Activated CD8-positive, alpha-beta memory T cell treated with anti-CD3 and anti-CD28 coated beads, Interleukin-2, amount 10 ng/mL, durations not matched to agents 7 days and 5 days (primary cell): ENCODE measurements at regions not wholly inside any gene's neighbourhood (a gene's known extent, or its start where the extent isn't known, plus 50 kb on each side); places are given as distances from the start of the nearest gene placed in this dataset.
"Not testable (repeated sequence)": the region's sequence is repeated elsewhere in the genome, so short reads cannot be mapped to it uniquely, and the experiment has no call there.

ENCODE experiments used
- ATAC-seq: fragments of 150-1000 bp; cut with Tn5 transposase; one replicate; pipeline ENCODE4 v1.10.0; 2021; ENCODE audit warnings: moderate library complexity
- CTCF ChIA-PET: fragments of 350-600 bp; sonication (Branson Sonifier 250); formaldehyde crosslinking; loops from one replicate; lab custom pipeline; 2021; ENCODE audit warnings: antibody characterized with exemption; lab: Charles Lee
- DNase-seq: peaks from one replicate; pipeline ENCODE4 v3.0.0-alpha.2; 2020
- H3K27ac Mint-ChIP-seq: one replicate; pipeline ENCODE4 v1.8.0; 2021; ENCODE audit warnings: mild to moderate bottlenecking, mixed read lengths
- H3K27me3 Mint-ChIP-seq: one replicate; pipeline ENCODE4 v1.8.0; 2021; ENCODE audit warnings: mixed read lengths
- H3K36me3 Mint-ChIP-seq: one replicate; pipeline ENCODE4 v1.8.0; 2021; ENCODE audit warnings: mild to moderate bottlenecking, mixed read lengths
- H3K4me1 Mint-ChIP-seq: one replicate; pipeline ENCODE4 v1.8.0; 2021; ENCODE audit warnings: mixed read lengths
- H3K4me3 Mint-ChIP-seq: one replicate; pipeline ENCODE4 v1.8.0; 2021; ENCODE audit warnings: mild to moderate bottlenecking, moderate library complexity, mixed read lengths
- H3K9me3 Mint-ChIP-seq: one replicate; pipeline ENCODE4 v1.8.0; 2022; ENCODE audit warnings: low read depth, mixed read lengths

DNA sequence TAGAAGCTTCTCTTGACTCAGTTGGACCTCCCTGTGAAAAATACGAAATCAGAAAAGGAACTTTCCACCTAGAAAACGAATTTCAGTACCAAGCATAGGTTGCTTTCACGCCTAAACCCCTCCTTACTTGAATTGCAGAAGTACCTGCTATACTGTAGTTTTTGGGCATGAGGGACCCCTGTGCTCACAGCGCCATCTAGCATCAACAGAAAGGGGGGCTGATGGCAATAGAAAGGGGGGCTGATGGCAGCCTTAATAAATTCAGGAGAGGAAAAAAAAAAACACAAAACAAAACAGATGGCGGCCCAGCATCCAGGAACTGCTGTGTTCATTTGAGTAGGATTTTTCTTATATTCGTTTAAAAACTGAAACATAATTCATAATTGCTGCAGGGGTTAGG is 96.7 kb downstream of the NPAP1 start:
- Mint-ChIP-seq H3K36me3 (peaks cover 6% of the 10 kb centered on the region), H3K4me1 (peaks cover 3% of the 10 kb centered on the region), H3K9me3 (peaks cover 18% of the 10 kb centered on the region), H3K27ac (no peak overlapping the region), H3K27me3 (no peaks in the 10 kb centered on the region), H3K4me3 (no peak overlapping the region)
- CTCF ChIA-PET, result no interaction called here
- ATAC-seq (no peak), DNase-seq (no peak)

DNA sequence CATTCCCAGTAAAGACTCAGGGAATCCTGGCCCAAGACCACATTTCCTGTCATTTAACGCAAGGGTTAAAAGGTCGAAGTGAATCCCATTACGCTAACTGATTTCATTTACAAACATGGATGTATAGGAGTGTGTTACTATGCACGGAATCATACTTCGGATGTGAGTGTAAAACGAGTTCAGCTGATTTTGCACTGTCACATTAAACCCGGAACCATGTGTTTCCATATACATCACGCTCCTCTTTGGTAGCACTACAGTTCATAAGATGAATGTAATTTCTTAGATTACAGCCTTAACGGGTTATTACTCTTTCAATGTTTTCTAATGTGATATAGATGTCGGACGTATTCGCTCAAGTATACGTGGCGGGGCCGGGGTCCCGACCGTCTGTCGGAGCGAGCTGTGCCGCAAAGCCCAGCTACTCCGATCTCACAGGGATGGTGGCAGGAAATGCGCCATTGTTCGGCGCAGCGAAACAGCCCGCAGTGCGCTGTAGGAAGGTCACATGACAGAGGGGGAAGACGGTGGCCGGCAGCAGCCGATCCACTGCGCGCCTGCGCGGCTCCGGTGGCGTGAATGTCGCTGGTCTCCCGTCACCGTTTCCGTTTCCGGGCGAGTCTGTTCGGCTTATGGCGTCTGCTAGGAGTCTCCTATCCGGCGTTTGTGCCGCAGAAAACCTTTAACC is 97.3 kb downstream of the NPAP1 start:
- no peaks in the 10 kb centered on the region for H3K27me3 Mint-ChIP-seq
- peak overlapping the region; percentile 87 for H3K27ac Mint-ChIP-seq
- DNase-seq (peak; percentile 81), ATAC-seq (peak; percentile 86)
- H3K4me1 Mint-ChIP-seq, result peaks cover 3% of the 10 kb centered on the region
- H3K4me3 Mint-ChIP-seq, result peak overlapping the region; percentile 64
- peaks cover 18% of the 10 kb centered on the region for H3K9me3 Mint-ChIP-seq
- peaks cover 6% of the 10 kb centered on the region for H3K36me3 Mint-ChIP-seq
- CTCF ChIA-PET, result no interaction called here

DNA sequence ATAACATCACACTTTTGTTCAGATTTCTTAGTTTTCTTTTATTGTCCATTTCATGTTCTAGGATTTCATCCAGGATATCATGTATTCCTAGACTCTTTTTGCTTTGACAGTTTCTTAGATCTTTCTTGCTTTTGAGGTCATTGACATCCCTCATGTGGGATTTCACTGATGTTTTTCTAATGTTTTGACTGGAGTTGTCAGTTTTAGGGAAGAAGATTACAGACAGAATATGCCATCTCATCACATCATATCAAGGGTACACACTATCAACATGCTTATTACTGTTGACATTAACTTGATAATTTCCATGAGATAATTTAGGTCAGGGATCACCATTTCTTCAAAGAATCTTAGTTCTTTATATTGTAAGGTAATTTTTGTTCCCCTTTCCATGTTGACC is 101.7 kb downstream of the NPAP1 start:
- Mint-ChIP-seq H3K27ac (no peak overlapping the region), H3K27me3 (no peaks in the 10 kb centered on the region), H3K4me3 (no peak overlapping the region), H3K9me3 (peaks cover 12% of the 10 kb centered on the region), H3K4me1 (peaks cover 3% of the 10 kb centered on the region), H3K36me3 (peaks cover 4% of the 10 kb centered on the region)
- no peak for DNase-seq
- CTCF ChIA-PET, result no interaction called here
- no peak for ATAC-seq

DNA sequence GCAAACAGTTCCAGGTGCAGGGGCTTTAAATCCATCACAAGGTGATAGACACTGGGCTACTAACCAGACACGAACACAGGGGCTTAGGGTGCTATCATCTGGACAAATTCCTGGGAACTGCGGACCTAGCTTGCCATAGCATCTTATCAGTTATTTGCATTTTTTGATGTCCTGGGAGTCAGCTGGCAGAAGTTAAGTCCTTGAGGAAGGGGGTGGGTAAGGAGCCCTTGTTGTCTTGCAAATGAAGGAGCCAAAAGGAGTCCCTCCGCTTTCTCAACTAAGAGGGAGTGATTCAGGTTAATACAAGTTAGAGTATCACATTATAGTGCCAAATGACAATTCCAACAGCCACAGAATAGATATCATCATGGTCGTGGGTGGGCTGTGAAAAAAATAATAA is 108.9 kb downstream of the NPAP1 start:
- no peak overlapping the region for H3K27ac Mint-ChIP-seq
- H3K4me3 Mint-ChIP-seq, result no peak overlapping the region
- no peaks in the 10 kb centered on the region for H3K36me3 Mint-ChIP-seq
- peaks cover 2% of the 10 kb centered on the region for H3K9me3 Mint-ChIP-seq
- DNase-seq, result no peak
- ATAC-seq, result no peak
- no peaks in the 10 kb centered on the region for H3K27me3 Mint-ChIP-seq
- CTCF ChIA-PET, result no interaction called here
- no peaks in the 10 kb centered on the region for H3K4me1 Mint-ChIP-seq

DNA sequence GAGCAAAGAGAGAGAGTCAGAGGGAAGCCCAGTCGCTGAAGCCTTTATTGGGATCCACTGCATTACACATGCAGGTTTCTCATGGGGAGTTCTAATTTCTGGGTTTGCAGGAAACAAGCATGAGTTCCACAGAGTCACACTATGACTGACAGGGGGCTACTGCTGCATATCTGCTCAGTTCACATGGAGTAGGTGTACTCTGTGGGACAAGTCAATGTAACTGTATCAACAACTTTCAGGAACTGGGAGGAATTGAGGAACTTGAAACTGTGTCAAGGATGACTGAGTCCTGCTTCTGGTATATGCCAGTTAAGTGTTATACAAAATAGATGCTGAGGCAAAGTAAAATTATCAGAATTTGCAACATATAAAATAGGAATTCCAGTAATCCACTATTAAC is 110.8 kb downstream of the NPAP1 start:
- Mint-ChIP-seq H3K4me3 (no peak overlapping the region), H3K27ac (no peak overlapping the region), H3K27me3 (no peaks in the 10 kb centered on the region), H3K9me3 (peaks cover 9% of the 10 kb centered on the region), H3K36me3 (no peaks in the 10 kb centered on the region), H3K4me1 (no peaks in the 10 kb centered on the region)
- no peak for DNase-seq
- ATAC-seq, result no peak
- CTCF ChIA-PET, result no interaction called here

DNA sequence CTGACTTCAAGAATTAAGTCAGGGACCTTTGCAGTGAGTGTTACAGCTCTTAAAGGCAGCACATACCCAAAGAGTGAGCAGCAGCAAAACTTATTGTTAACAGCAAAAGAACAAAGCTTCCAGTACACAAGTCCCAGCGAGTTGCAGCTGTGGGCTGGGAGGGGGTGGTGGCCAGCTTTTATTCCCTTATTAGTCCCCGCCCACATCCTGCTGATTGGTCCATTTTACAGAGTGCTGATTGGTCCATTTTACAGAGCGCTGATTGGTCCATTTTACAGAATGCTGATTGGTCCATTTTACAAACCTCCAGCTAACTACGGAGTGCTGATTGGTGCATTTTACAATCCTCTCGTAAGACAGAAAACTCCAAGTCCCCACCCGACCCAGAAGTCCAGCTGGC is 127.0 kb downstream of the NPAP1 start:
- CTCF ChIA-PET, H3K4me3 Mint-ChIP-seq, DNase-seq, H3K27me3 Mint-ChIP-seq, ATAC-seq, H3K36me3 Mint-ChIP-seq, H3K4me1 Mint-ChIP-seq, H3K27ac Mint-ChIP-seq: not testable (repeated sequence)
- H3K9me3 Mint-ChIP-seq, result peaks cover 14% of the 10 kb centered on the region

DNA sequence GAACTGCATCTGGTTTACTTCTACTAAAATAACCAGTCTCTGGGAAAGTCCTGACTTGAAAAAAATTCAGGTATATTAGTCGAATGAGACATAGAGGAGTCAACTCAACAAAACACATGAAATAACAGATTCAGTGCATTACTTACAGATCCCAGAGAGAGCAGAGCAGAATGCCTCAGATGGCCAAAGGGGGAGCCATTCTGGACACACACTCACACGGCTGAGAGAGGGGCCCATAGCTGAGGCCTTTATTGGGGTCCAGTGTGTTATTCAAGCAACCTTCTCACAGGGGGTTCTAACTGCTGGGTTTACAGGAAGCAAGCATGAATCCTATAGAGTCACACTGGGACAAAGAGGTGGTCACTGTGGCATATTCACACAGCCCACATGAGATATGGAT is 135.1 kb upstream of the SNRPN start:
- Mint-ChIP-seq H3K27me3 (no peaks in the 10 kb centered on the region), H3K36me3 (no peaks in the 10 kb centered on the region), H3K9me3 (peaks cover 4% of the 10 kb centered on the region), H3K4me1 (no peaks in the 10 kb centered on the region), H3K27ac (no peak overlapping the region), H3K4me3 (no peak overlapping the region)
- CTCF ChIA-PET, result no interaction called here
- ATAC-seq (no peak), DNase-seq (no peak)

DNA sequence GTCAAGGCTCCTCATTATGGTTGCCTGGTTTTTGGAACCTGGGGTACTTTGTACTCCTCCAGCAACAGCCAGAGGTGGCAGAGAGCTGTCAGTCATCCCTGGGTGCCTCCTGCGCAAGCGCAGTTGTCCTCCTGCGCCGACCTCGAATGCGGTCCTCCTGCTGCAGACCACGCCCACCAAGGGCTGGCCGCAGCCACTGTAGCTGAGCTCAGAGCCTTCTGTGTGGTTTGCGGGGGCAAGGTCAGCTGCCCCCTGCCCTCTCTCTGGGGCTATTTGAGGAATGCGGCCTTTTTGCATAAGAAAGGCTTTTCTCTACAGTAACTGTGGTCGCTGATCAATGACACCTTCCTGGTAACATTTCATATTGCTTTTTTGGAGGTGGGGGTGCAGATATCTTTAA is 131.3 kb upstream of the SNRPN start:
- no peaks in the 10 kb centered on the region for H3K27me3 Mint-ChIP-seq
- H3K36me3 Mint-ChIP-seq, result no peaks in the 10 kb centered on the region
- no peak overlapping the region for H3K27ac Mint-ChIP-seq
- peaks cover 6% of the 10 kb centered on the region for H3K9me3 Mint-ChIP-seq
- ATAC-seq (no peak), DNase-seq (no peak)
- H3K4me3 Mint-ChIP-seq, result no peak overlapping the region
- H3K4me1 Mint-ChIP-seq, result no peaks in the 10 kb centered on the region
- CTCF ChIA-PET, result no interaction called here

DNA sequence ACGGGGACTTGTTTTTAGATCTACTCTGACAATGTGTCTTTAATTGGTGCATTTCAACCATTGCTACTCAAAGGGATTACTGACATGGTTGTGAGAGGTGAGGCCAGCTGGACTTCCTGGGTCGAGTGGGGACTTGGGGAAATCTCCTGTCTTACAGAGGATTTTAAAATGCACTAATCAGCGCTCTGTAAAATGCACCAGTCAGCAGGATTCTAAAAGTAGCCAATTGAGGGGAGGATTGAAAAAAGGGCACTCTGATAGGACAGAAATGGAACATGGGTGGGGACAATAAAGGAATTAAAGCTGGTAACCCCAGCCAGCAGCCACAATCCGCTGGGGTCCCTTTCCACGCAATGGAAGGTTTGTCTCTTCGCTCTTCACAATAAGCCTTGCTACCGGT is 122.5 kb upstream of the SNRPN start:
- H3K4me1 Mint-ChIP-seq, result no peaks in the 10 kb centered on the region
- H3K4me3 Mint-ChIP-seq, result no peak overlapping the region
- no peaks in the 10 kb centered on the region for H3K27me3 Mint-ChIP-seq
- CTCF ChIA-PET, result no interaction called here
- H3K27ac Mint-ChIP-seq, result no peak overlapping the region
- DNase-seq, result no peak
- H3K9me3 Mint-ChIP-seq, result peaks cover 19% of the 10 kb centered on the region
- no peaks in the 10 kb centered on the region for H3K36me3 Mint-ChIP-seq
- no peak for ATAC-seq

DNA sequence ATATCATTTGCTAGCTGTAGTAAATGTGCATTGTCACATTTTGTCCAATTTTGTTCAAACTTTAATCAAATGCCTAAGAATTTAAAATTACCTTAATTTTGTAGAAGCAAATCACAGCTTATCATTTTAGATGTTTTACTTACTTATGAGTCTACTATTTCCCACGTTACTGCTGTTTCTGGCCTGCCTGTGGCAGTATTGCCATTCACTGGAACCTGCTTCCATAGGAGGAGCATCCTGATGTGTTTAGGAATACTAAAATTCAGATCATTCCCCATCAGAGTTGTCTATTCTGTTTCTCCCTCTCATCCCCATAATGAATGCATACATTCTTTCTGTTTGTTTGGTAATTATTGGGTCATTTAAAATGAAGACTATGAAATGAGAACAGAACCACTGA is 119.5 kb upstream of the SNRPN start:
- no peak for DNase-seq
- Mint-ChIP-seq H3K9me3 (peaks cover 10% of the 10 kb centered on the region), H3K27ac (no peak overlapping the region), H3K4me1 (no peaks in the 10 kb centered on the region), H3K36me3 (no peaks in the 10 kb centered on the region), H3K27me3 (no peaks in the 10 kb centered on the region), H3K4me3 (no peak overlapping the region)
- CTCF ChIA-PET, result no interaction called here
- ATAC-seq, result no peak

DNA sequence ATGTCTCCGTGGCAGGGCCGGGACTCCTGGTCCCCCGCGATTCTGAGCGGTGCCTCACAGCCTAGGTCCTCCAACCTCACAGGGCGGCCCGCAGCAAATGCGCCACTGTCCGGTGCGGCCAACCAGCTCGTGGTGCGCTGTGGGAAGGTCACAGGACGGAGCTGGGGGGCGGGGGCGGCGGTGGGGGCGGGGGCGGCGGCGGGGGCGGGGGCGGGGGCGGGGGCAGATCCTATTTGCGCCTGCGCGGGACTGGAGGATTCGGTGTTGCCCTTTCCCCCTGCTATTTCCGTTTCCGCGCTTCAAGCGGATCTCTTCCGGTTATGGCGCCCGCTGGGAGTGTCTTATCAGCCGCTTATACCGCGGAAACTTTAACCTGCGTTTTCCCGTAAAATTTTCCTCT is 106.7 kb upstream of the SNRPN start:
- Mint-ChIP-seq H3K27ac (no peak overlapping the region), H3K36me3 (peaks cover 2% of the 10 kb centered on the region), H3K27me3 (no peaks in the 10 kb centered on the region), H3K9me3 (peaks cover 11% of the 10 kb centered on the region), H3K4me3 (peak overlapping the region; percentile 15), H3K4me1 (no peaks in the 10 kb centered on the region)
- ATAC-seq (no peak), DNase-seq (no peak)
- CTCF ChIA-PET, result no interaction called here

DNA sequence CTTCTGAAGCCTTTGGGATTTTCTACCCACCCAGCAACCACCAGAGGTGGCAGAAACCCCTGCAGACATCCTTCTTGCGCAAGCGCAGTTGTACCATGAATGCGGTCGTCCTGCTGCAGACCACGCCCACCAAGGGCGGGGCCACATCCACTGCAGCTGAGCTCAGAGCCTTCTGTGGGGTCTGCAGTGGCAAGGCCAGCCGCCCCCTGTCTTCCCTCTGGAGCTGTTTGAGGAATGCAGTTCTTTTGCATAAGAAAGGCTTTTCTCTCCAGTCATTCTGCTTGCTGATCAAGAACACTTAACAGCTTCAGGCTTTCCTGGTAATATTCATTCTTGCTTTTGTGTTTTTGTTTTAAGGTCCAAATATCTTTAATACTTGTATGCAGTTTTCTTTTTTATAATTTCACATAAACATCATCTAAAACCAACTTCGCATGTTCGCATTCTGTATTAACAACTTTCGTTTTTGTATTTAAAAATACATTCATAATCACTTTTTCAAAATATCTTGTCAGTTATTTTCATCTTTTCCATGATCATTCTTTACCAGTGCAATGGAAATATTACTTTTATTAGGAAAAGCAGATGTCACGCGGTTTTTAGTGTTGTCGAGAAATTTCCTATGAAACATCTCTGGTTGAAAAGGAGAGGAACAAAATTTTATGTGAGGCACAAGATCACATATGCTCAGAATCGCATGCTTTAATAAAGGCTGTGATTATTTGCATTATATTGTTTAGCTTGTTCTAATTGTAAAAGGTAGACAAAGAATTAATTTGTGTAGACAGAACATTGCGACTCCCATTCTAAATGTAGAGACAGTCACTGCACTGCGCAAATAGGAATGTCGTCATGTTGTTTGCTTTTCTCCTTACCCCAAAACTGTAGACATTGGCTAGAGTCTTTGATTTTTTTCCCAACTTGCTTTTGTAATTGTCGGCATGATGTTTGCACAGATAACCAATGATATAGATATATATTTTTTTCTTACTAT is 98.1 kb upstream of the SNRPN start:
- CTCF ChIA-PET, result no interaction called here
- H3K36me3 Mint-ChIP-seq, result no peaks in the 10 kb centered on the region
- H3K9me3 Mint-ChIP-seq, result peaks cover 10% of the 10 kb centered on the region
- ATAC-seq (no peak), DNase-seq (no peak)
- no peak overlapping the region for H3K4me3 Mint-ChIP-seq
- H3K27ac Mint-ChIP-seq, result no peak overlapping the region
- H3K27me3 Mint-ChIP-seq, result no peaks in the 10 kb centered on the region
- H3K4me1 Mint-ChIP-seq, result no peaks in the 10 kb centered on the region

DNA sequence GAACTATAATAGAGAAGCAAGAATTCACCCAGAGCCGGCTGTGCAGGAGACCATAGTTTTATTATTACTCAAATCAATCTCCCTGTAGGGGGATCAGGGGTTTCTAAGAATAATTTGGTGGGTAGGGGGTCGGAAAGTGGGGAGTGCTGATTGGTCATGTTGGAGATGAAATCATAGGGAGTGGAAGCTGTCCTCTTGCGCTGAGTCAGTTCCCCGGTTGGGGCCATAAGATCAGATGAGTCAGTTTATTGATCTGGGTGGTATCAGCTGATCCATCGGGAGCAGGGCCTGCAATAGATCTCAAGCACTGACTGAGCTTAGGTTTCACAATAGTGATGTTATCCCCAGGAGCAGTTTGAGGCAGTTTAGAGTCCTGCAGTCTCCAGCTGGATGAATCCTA is 97.0 kb upstream of the SNRPN start:
- ATAC-seq, result no peak
- H3K27me3 Mint-ChIP-seq, result no peaks in the 10 kb centered on the region
- CTCF ChIA-PET, result no interaction called here
- H3K36me3 Mint-ChIP-seq, result no peaks in the 10 kb centered on the region
- H3K27ac Mint-ChIP-seq, result peak overlapping the region; percentile 30
- DNase-seq, result no peak
- H3K9me3 Mint-ChIP-seq, result peaks cover 8% of the 10 kb centered on the region
- H3K4me3 Mint-ChIP-seq, result no peak overlapping the region
- no peaks in the 10 kb centered on the region for H3K4me1 Mint-ChIP-seq

DNA sequence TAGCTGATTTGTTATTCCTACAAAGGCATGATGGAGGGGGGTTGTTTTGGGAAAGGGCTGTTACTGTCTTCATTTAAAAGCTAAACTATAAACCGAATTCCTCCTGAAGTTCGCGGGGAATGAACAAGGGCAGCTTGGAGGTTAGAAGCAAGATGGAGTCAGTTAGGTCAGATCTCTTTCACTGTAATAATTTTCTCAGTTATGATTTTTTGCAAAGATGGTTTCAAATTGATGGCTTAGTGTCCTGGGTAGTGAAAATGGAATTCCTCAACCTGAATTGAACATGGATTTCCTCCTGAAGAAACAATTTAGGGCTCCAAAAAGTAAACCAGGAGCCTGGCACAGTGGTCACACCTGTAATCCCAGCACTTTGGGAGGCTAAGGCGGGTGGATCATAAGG is 96.6 kb upstream of the SNRPN start:
- H3K27me3 Mint-ChIP-seq, H3K9me3 Mint-ChIP-seq, H3K4me3 Mint-ChIP-seq, DNase-seq, H3K4me1 Mint-ChIP-seq, H3K36me3 Mint-ChIP-seq, CTCF ChIA-PET, ATAC-seq: not testable (repeated sequence)
- H3K27ac Mint-ChIP-seq, result peak overlapping the region; percentile 30
